Large intestine (tissue), 3 donors: ENCODE measurements at regions not wholly inside any gene's neighbourhood (a gene's known extent, or its start where the extent isn't known, plus 50 kb on each side); places are given as distances from the start of the nearest gene placed in this dataset.
"Not testable (repeated sequence)": the region's sequence is repeated elsewhere in the genome, so short reads cannot be mapped to it uniquely, and the experiment has no call there.

ENCODE experiments used
- DNase-seq, 2 donors: peaks; one replicate each; pipeline versions ENCODE4 v3.0.0 to v3.0.0-alpha.2; 2013
- H3K27ac ChIP-seq: one replicate; pipeline ENCODE4 v1.5.1; 2013; ENCODE audit warnings: low read length
- H3K27me3 ChIP-seq: 2 replicates; pipeline ENCODE4 v1.6.1; 2013; ENCODE audit warnings: low read length; ENCODE audit not compliant: control insufficient read depth, insufficient read depth
- H3K36me3 ChIP-seq: 2 replicates; pipeline ENCODE4 v1.6.1; 2013; ENCODE audit warnings: low read length; ENCODE audit not compliant: control insufficient read depth, insufficient read depth
- H3K4me1 ChIP-seq: one replicate; pipeline ENCODE4 v1.6.1; 2013; ENCODE audit warnings: low read length; ENCODE audit not compliant: control insufficient read depth, insufficient read depth
- H3K4me3 ChIP-seq: one replicate; pipeline ENCODE4 v1.5.1; 2013; ENCODE audit warnings: low read length
- H3K9me3 ChIP-seq: one replicate; pipeline ENCODE4 v1.6.1; 2013; ENCODE audit warnings: mild to moderate bottlenecking, low read depth, low read length, moderate library complexity; ENCODE audit not compliant: control insufficient read depth
- WGBS: methylation state at CpG from one replicate; pipeline ENCODE4 v1.1.5; 2013; ENCODE audit warnings: low lambda C conversion rate; ENCODE audit not compliant: insufficient coverage; 5-methylcytosine and 5-hydroxymethylcytosine counted together

GRCh38 chr4:118447397-118447796 is 94.6 kb upstream of the PRSS12 start:
- not testable (repeated sequence) for H3K4me1 ChIP-seq, H3K36me3 ChIP-seq, H3K27me3 ChIP-seq, H3K27ac ChIP-seq, H3K4me3 ChIP-seq, DNase-seq, H3K9me3 ChIP-seq
- no CpG with 5 or more reads among the region's 3 CpGs for WGBS

- H3K9me3 ChIP-seq, H3K4me1 ChIP-seq, H3K36me3 ChIP-seq, H3K27ac ChIP-seq, DNase-seq, H3K27me3 ChIP-seq, H3K4me3 ChIP-seq: not testable (repeated sequence)
- no CpG with 5 or more reads among the region's 1 CpG for WGBS
Observed at GRCh38 chr4:118454857-118455256, 102.1 kb upstream of the PRSS12 start.

- no CpG with 5 or more reads among the region's 5 CpGs for WGBS
- not testable (repeated sequence) for H3K4me1 ChIP-seq, H3K27me3 ChIP-seq
Observed at GRCh38 chr4:118461435-118461834, 108.6 kb upstream of the PRSS12 start.

GRCh38 chr4:118465831-118466230 is 113.0 kb upstream of the PRSS12 start:
- H3K27me3 ChIP-seq, H3K27ac ChIP-seq, H3K36me3 ChIP-seq, H3K9me3 ChIP-seq, H3K4me3 ChIP-seq, H3K4me1 ChIP-seq, DNase-seq: not testable (repeated sequence)
- no CpG with 5 or more reads among the region's 2 CpGs for WGBS

More at GRCh38 chr4:118461435-118461834, 108.6 kb upstream of the PRSS12 start:
- H3K9me3 ChIP-seq, H3K4me3 ChIP-seq, H3K36me3 ChIP-seq, H3K27ac ChIP-seq, DNase-seq: not testable (repeated sequence)

GRCh38 chr4:118474001-118474626 is 121.3 kb upstream of the PRSS12 start:
- not testable (repeated sequence) for H3K4me3 ChIP-seq, H3K4me1 ChIP-seq, H3K9me3 ChIP-seq, DNase-seq, H3K27me3 ChIP-seq, H3K36me3 ChIP-seq, H3K27ac ChIP-seq
- WGBS, result no CpG with 5 or more reads among the region's 3 CpGs

GRCh38 chr4:118474771-118475170 is 122.0 kb upstream of the PRSS12 start:
- not testable (repeated sequence) for H3K4me1 ChIP-seq, H3K4me3 ChIP-seq, H3K27ac ChIP-seq, DNase-seq, H3K9me3 ChIP-seq, H3K36me3 ChIP-seq, H3K27me3 ChIP-seq

GRCh38 chr4:118475901-118476300 is 123.1 kb upstream of the PRSS12 start:
- H3K27ac ChIP-seq, DNase-seq, H3K4me1 ChIP-seq, H3K36me3 ChIP-seq, H3K9me3 ChIP-seq, H3K27me3 ChIP-seq, H3K4me3 ChIP-seq: not testable (repeated sequence)
- WGBS, result no CpG with 5 or more reads among the region's 3 CpGs

GRCh38 chr4:118477826-118478225 is 125.0 kb upstream of the PRSS12 start:
- not testable (repeated sequence) for H3K4me3 ChIP-seq, H3K36me3 ChIP-seq, H3K27me3 ChIP-seq, H3K27ac ChIP-seq, H3K4me1 ChIP-seq, H3K9me3 ChIP-seq, DNase-seq

- whole genome bisulfite sequencing, result no CpG with 5 or more reads among the region's 3 CpGs
- H3K4me3 ChIP-seq, H3K9me3 ChIP-seq, H3K36me3 ChIP-seq, H3K4me1 ChIP-seq, H3K27ac ChIP-seq, DNase-seq, H3K27me3 ChIP-seq: not testable (repeated sequence)
Observed at GRCh38 chr4:118485801-118486314, 133.1 kb upstream of the PRSS12 start.

- H3K27ac ChIP-seq, H3K9me3 ChIP-seq, H3K4me3 ChIP-seq, H3K36me3 ChIP-seq, DNase-seq, H3K4me1 ChIP-seq, H3K27me3 ChIP-seq: not testable (repeated sequence)
- WGBS, result no CpG with 5 or more reads among the region's 4 CpGs
Observed at GRCh38 chr4:118492963-118493362, 140.2 kb upstream of the PRSS12 start.

GRCh38 chr4:118494437-118494836 is 141.6 kb upstream of the PRSS12 start:
- not testable (repeated sequence) for H3K27me3 ChIP-seq, H3K36me3 ChIP-seq, H3K9me3 ChIP-seq, H3K4me3 ChIP-seq, H3K27ac ChIP-seq, H3K4me1 ChIP-seq, DNase-seq
- WGBS, result no CpG with 5 or more reads among the region's 6 CpGs
